Neural cell (in vitro differentiated cells): ENCODE measurements at regions not wholly inside any gene's neighbourhood (a gene's known extent, or its start where the extent isn't known, plus 50 kb on each side); places are given as distances from the start of the nearest gene placed in this dataset.
"Not testable (repeated sequence)": the region's sequence is repeated elsewhere in the genome, so short reads cannot be mapped to it uniquely, and the experiment has no call there.

Experiments
- H2AFZ ChIP-seq: fragments of 200-600, 300-800 bp; sonication (generic), shearing (Covaris generic); 2 replicates; pipeline ENCODE4 v1.6.0; 2014; ENCODE audit warnings: low read depth, mild to moderate bottlenecking, antibody characterized with exemption, low read length, moderate library complexity
- H3F3A ChIP-seq: fragments of 200-600 bp; shearing (Covaris generic); 2 replicates; pipeline ENCODE4 v1.6.1; 2016; ENCODE audit warnings: mild to moderate bottlenecking, moderate library complexity, mixed read lengths, antibody characterized with exemption, low read length; ENCODE audit not compliant: insufficient read depth, poor library complexity, severe bottlenecking
- H3K27ac ChIP-seq: fragments of 200-600, 300-800 bp; sonication (generic), shearing (Covaris generic); 2 replicates; pipeline ENCODE4 v1.5.1; 2014; ENCODE audit warnings: mild to moderate bottlenecking, low read length, moderate library complexity
- H3K27me3 ChIP-seq: fragments of 300-800, 200-600 bp; sonication (generic), shearing (Covaris generic); 2 replicates; pipeline ENCODE4 v1.6.0; 2014; ENCODE audit warnings: mild to moderate bottlenecking, low read depth, low read length, moderate library complexity; ENCODE audit not compliant: insufficient read depth
- H3K36me3 ChIP-seq: fragments of 300-800, 200-600 bp; sonication (generic), shearing (Covaris generic); 2 replicates; pipeline ENCODE4 v1.5.1; 2014; ENCODE audit warnings: mild to moderate bottlenecking, antibody characterized with exemption, low read length, moderate library complexity; ENCODE audit not compliant: insufficient read depth
- H3K4me2 ChIP-seq: fragments of 300-800, 200-600 bp; sonication (generic), shearing (Covaris generic); 2 replicates; pipeline ENCODE4 v1.6.0; 2014; ENCODE audit warnings: mild to moderate bottlenecking, low read length
- H3K4me3 ChIP-seq: fragments of 300-800, 200-600 bp; sonication (generic), shearing (Covaris generic); 2 replicates; pipeline ENCODE4 v1.5.1; 2014; ENCODE audit warnings: mild to moderate bottlenecking, low read length, moderate library complexity
- H3K79me2 ChIP-seq: fragments of 200-600 bp; shearing (Covaris generic); replicated peaks from 2 replicates; pipeline ENCODE4 v1.6.0; 2014; ENCODE audit warnings: mild to moderate bottlenecking, low read length, moderate library complexity; ENCODE audit not compliant: insufficient read depth
- H3K9ac ChIP-seq: fragments of 300-800, 200-600 bp; sonication (generic), shearing (Covaris generic); 2 replicates; pipeline ENCODE4 v1.6.1; 2016; ENCODE audit warnings: mild to moderate bottlenecking, low read length, mixed read lengths
- H3K9me2 ChIP-seq: fragments of 200-600 bp; shearing (Covaris generic); 2 replicates; pipeline ENCODE4 v1.6.1; 2016; ENCODE audit warnings: mild to moderate bottlenecking, low read length, mixed read lengths; ENCODE audit not compliant: insufficient read depth
- H3K9me3 ChIP-seq: fragments of 200-600, 300-800 bp; sonication (generic), shearing (Covaris generic); 2 replicates; pipeline ENCODE4 v1.6.1; 2016; ENCODE audit warnings: mild to moderate bottlenecking, mixed run types, low read length, moderate library complexity, mixed read lengths
- H4K20me1 ChIP-seq: fragments of 200-600 bp; shearing (Covaris generic); 2 replicates; pipeline ENCODE4 v1.6.1; 2016; ENCODE audit warnings: mild to moderate bottlenecking, mixed run types; ENCODE audit not compliant: insufficient read depth
- EP300 ChIP-seq: fragments of 450-650 bp; conservative IDR thresholded peaks from 2 replicates; pipeline ENCODE4 v1.6.1; 2014; ENCODE audit warnings: antibody characterized with exemption, mild to moderate bottlenecking, moderate library complexity; ENCODE audit not compliant: poor library complexity, severe bottlenecking
- EZH2 ChIP-seq: fragments of 200-600, 300-800 bp; shearing (Covaris generic), sonication (generic); IDR thresholded peaks from 2 replicates; pipeline ENCODE4 v1.6.1; 2014; ENCODE audit warnings: antibody characterized with exemption, low read length, borderline replicate concordance, mild to moderate bottlenecking; ENCODE audit not compliant: insufficient read depth, poor library complexity, severe bottlenecking
- MXI1 ChIP-seq: fragments of 450-650 bp; conservative IDR thresholded peaks from 2 replicates; pipeline ENCODE4 v1.6.1; 2014; ENCODE audit warnings: antibody characterized with exemption, mild to moderate bottlenecking; ENCODE audit not compliant: poor library complexity, severe bottlenecking
- POLR2AphosphoS5 ChIP-seq: IDR thresholded peaks from 2 replicates; pipeline ENCODE4 v1.6.1; 2012
- RAD21 ChIP-seq: fragments of 450-650 bp; conservative IDR thresholded peaks from 2 replicates; pipeline ENCODE4 v1.6.1; 2014; ENCODE audit warnings: antibody characterized with exemption, mild to moderate bottlenecking, moderate library complexity
- SMC3 ChIP-seq: fragments of 450-650 bp; conservative IDR thresholded peaks from 2 replicates; pipeline ENCODE4 v1.6.1; 2014; ENCODE audit warnings: antibody characterized with exemption, mild to moderate bottlenecking, moderate library complexity; ENCODE audit not compliant: poor library complexity
- TAF1 ChIP-seq: IDR thresholded peaks from 2 replicates; pipeline ENCODE4 v1.6.1; 2012; ENCODE audit warnings: low read depth
- TF ChIP-seq, protein P1 (sequence below): IDR thresholded peaks from 2 replicates; pipeline ENCODE4 v1.6.1; 2012; ENCODE audit warnings: borderline replicate concordance
- TF ChIP-seq, protein P2 (sequence below): fragments of 450-650 bp; IDR thresholded peaks from 2 replicates; pipeline ENCODE4 v1.5.1; 2014; ENCODE audit warnings: antibody characterized with exemption, mild to moderate bottlenecking, moderate library complexity; ENCODE audit not compliant: poor library complexity, severe bottlenecking

DNA sequence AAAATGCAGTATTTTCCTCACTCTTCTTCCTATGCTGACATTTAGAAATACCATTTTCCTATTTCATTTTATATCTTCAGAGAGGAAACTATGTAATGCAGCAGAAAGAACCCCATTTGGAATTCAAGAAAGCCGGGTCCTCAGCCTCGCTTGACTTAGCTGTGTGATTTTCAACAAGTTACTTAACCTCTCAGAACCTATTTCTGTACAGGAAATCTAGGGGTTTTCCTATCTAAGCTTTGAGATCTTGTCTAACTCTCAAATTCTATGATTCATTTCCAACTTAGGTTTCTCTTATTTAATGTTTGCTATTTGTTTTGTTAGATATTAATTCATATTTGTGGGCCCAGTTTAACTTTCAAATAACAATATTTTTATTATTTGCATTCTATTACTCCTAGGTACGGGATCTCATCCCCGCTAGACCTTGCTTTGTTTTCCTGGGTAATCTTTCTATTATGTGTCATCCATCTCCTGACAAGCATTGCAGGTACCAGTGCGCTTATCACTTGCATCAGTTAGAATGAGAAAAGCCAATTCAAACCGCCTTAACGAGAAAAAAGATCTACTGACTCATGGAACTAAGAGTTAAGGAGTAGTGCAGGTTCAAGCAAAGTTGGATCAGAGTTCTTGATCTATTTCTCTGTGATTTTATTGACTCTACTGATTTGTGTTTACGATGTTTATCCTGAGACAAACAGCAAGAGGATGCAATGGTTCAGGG, 70.6 kb upstream of the BHLHE40 start:
- Histone ChIP-seq H3K4me3 (no peak overlapping the region), H2AFZ (no peak overlapping the region), H3K79me2 (no peaks in the 10 kb centered on the region), H3K36me3 (no peaks in the 10 kb centered on the region), H3K4me2 (no peak overlapping the region), H3K27me3 (no peaks in the 10 kb centered on the region), H3K9me3 (no peaks in the 10 kb centered on the region), H3K9ac (no peak overlapping the region), H3K9me2 (no peaks in the 10 kb centered on the region), H3K27ac (no peak overlapping the region), H3F3A (no peaks in the 10 kb centered on the region), H4K20me1 (no peaks in the 10 kb centered on the region)
- no peak for TF ChIP-seq SMC3
- no peak for TF ChIP-seq EP300
- TF ChIP-seq MXI1, result no peak
- TF ChIP-seq, protein P1, sequence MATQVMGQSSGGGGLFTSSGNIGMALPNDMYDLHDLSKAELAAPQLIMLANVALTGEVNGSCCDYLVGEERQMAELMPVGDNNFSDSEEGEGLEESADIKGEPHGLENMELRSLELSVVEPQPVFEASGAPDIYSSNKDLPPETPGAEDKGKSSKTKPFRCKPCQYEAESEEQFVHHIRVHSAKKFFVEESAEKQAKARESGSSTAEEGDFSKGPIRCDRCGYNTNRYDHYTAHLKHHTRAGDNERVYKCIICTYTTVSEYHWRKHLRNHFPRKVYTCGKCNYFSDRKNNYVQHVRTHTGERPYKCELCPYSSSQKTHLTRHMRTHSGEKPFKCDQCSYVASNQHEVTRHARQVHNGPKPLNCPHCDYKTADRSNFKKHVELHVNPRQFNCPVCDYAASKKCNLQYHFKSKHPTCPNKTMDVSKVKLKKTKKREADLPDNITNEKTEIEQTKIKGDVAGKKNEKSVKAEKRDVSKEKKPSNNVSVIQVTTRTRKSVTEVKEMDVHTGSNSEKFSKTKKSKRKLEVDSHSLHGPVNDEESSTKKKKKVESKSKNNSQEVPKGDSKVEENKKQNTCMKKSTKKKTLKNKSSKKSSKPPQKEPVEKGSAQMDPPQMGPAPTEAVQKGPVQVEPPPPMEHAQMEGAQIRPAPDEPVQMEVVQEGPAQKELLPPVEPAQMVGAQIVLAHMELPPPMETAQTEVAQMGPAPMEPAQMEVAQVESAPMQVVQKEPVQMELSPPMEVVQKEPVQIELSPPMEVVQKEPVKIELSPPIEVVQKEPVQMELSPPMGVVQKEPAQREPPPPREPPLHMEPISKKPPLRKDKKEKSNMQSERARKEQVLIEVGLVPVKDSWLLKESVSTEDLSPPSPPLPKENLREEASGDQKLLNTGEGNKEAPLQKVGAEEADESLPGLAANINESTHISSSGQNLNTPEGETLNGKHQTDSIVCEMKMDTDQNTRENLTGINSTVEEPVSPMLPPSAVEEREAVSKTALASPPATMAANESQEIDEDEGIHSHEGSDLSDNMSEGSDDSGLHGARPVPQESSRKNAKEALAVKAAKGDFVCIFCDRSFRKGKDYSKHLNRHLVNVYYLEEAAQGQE, result no peak
- TF ChIP-seq, protein P2, sequence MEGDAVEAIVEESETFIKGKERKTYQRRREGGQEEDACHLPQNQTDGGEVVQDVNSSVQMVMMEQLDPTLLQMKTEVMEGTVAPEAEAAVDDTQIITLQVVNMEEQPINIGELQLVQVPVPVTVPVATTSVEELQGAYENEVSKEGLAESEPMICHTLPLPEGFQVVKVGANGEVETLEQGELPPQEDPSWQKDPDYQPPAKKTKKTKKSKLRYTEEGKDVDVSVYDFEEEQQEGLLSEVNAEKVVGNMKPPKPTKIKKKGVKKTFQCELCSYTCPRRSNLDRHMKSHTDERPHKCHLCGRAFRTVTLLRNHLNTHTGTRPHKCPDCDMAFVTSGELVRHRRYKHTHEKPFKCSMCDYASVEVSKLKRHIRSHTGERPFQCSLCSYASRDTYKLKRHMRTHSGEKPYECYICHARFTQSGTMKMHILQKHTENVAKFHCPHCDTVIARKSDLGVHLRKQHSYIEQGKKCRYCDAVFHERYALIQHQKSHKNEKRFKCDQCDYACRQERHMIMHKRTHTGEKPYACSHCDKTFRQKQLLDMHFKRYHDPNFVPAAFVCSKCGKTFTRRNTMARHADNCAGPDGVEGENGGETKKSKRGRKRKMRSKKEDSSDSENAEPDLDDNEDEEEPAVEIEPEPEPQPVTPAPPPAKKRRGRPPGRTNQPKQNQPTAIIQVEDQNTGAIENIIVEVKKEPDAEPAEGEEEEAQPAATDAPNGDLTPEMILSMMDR, result no peak
- TF ChIP-seq POLR2AphosphoS5, result no peak
- TF ChIP-seq EZH2, result no peak
- no peak for TF ChIP-seq TAF1
- TF ChIP-seq RAD21, result no peak

DNA sequence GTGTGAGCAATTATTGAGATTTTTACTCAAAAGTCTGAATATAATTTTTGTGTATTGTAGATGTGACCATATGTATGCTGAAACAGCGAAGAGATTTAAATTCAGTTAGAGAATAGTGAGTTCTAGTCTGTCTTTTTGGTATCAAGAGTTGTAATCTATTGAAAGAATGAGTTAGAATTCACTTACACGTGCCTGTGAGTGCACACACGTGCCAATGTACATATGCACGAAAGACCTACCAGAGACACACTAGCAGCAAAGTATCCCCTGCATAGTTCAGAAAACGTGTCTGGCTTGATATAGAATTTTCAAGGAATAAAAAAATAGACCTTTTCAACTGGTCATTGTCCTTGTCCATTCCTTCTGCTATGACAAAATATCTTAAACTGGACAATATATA, 64.8 kb upstream of the BHLHE40 start:
- TF ChIP-seq SMC3 (no peak), TAF1 (no peak), MXI1 (no peak), POLR2AphosphoS5 (no peak)
- no peaks in the 10 kb centered on the region for H3K27me3 ChIP-seq
- no peak overlapping the region for H2AFZ ChIP-seq
- no peak overlapping the region for H3K9ac ChIP-seq
- no peak overlapping the region for H3K4me2 ChIP-seq
- no peaks in the 10 kb centered on the region for H4K20me1 ChIP-seq
- no peaks in the 10 kb centered on the region for H3K36me3 ChIP-seq
- no peaks in the 10 kb centered on the region for H3K9me2 ChIP-seq
- H3K27ac ChIP-seq, result no peak overlapping the region
- no peaks in the 10 kb centered on the region for H3F3A ChIP-seq
- no peak overlapping the region for H3K4me3 ChIP-seq
- H3K9me3 ChIP-seq, result no peaks in the 10 kb centered on the region
- no peaks in the 10 kb centered on the region for H3K79me2 ChIP-seq

DNA sequence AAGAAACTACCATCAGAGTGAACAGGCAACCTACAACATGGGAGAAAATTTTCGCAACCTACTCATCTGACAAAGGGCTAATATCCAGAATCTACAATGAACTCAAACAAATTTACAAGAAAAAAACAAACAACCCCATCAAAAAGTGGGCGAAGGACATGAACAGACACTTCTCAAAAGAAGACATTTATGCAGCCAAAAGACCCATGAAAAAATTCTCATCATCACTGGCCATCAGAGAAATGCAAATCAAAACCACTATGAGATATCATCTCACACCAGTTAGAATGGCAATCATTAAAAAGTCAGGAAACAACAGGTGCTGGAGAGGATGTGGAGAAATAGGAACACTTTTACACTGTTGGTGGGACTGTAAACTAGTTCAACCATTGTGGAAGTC, 57.6 kb upstream of the BHLHE40 start:
- H3K4me3 ChIP-seq, H2AFZ ChIP-seq, H3K27ac ChIP-seq, H3K9me2 ChIP-seq, H3K27me3 ChIP-seq, H3K4me2 ChIP-seq, H4K20me1 ChIP-seq, H3K36me3 ChIP-seq, H3F3A ChIP-seq, H3K79me2 ChIP-seq, H3K9me3 ChIP-seq, H3K9ac ChIP-seq: not testable (repeated sequence)
